Endothelial cell of umbilical vein (primary cell): ENCODE measurements at regions not wholly inside any gene's neighbourhood (a gene's known extent, or its start where the extent isn't known, plus 50 kb on each side); places are given as distances from the start of the nearest gene placed in this dataset.

Source experiments
- BruUV-seq: library from RNA; stranded (reverse); fragments of 400-500 nt; replicated peaks from 2 replicates; lab custom pipeline; 2021; lab: Mats Ljungman, UMichigan
- CTCF ChIA-PET: fragments of 300-600, 350-600 bp; sonication (Branson Sonifier 250); formaldehyde crosslinking; loops from one replicate; lab custom pipeline; 2021; ENCODE audit warnings: antibody characterized with exemption, inconsistent platforms; lab: Charles Lee
- POLR2A ChIA-PET: fragments of 300-600, 350-600 bp; sonication (Branson Sonifier 250); formaldehyde crosslinking; loops from one replicate; lab custom pipeline; 2021; ENCODE audit warnings: antibody characterized with exemption, inconsistent platforms; lab: Charles Lee
- DNase-seq: peaks from one replicate; pipeline ENCODE4 v3.0.0-alpha.2; 2011; ENCODE audit warnings: low read depth, low spot score
- FAIRE-seq: peaks from 2 replicates; lab custom pipeline; 2011; peaks lifted over from hg19 to GRCh38; lab: Jason Lieb, UNC
- H2AFZ ChIP-seq: 2 replicates; pipeline ENCODE4 v1.6.0; 2012; ENCODE audit warnings: low read depth, low read length, control low read depth, inconsistent platforms
- H3K27ac ChIP-seq: 2 replicates; pipeline ENCODE4 v1.5.1; 2011; ENCODE audit warnings: low read depth, mild to moderate bottlenecking, control low read depth, low read length, moderate library complexity; ENCODE audit not compliant: insufficient read depth
- H3K27me3 ChIP-seq, 2 experiments: 2 replicates each; pipeline versions ENCODE4 v1.6.0 to v1.6.1; 2011; ENCODE audit warnings: low read length in 2 of 2, mixed read lengths in 1 of 2; ENCODE audit not compliant: control insufficient read depth in 2 of 2, insufficient read depth in 2 of 2
- H3K36me3 ChIP-seq, 2 experiments: 2 replicates in 1 of 2; 3 replicates in 1 of 2; pipeline ENCODE4 v1.5.1; 2011; ENCODE audit warnings: low read length in 2 of 2, mild to moderate bottlenecking in 1 of 2, moderate library complexity in 1 of 2; ENCODE audit not compliant: control insufficient read depth in 2 of 2, insufficient read depth in 2 of 2; ENCODE audit errors: extremely low read depth in 1 of 2
- H3K4me1 ChIP-seq: 3 replicates; pipeline ENCODE4 v1.5.1; 2011; ENCODE audit warnings: mild to moderate bottlenecking, low read length; ENCODE audit not compliant: control insufficient read depth, insufficient read depth; ENCODE audit errors: extremely low read depth
- H3K4me2 ChIP-seq: 2 replicates; pipeline ENCODE4 v1.6.1; 2011; ENCODE audit warnings: low read length, control low read depth, mixed read lengths; ENCODE audit not compliant: insufficient read depth
- H3K4me3 ChIP-seq, 3 experiments: fragments of 200-600 bp in 1 of 3; sonication (generic), shearing (Covaris generic) in 1 of 3; replicated peaks in 1 of 3; 2 replicates each; pipeline ENCODE4 v1.5.1; 2011 to 2016; ENCODE audit warnings: control low read depth in 3 of 3, low read length in 3 of 3, mild to moderate bottlenecking in 2 of 3, inconsistent platforms in 1 of 3, low read depth in 1 of 3, moderate library complexity in 1 of 3; ENCODE audit not compliant: insufficient read depth in 1 of 3
- H3K79me2 ChIP-seq: 2 replicates; pipeline ENCODE4 v1.6.0; 2012; ENCODE audit warnings: low read length, inconsistent platforms; ENCODE audit not compliant: control insufficient read depth, insufficient read depth
- H3K9ac ChIP-seq: replicated peaks from 2 replicates; pipeline ENCODE3; 2011; ENCODE audit warnings: low read length, control low read depth; ENCODE audit not compliant: insufficient read depth; ENCODE audit errors: extremely low read depth
- H3K9me1 ChIP-seq: replicated peaks from 3 replicates; pipeline ENCODE4 v1.6.0; 2011; ENCODE audit warnings: mild to moderate bottlenecking, low read length; ENCODE audit not compliant: control insufficient read depth, insufficient read depth; ENCODE audit errors: extremely low read depth
- H3K9me3 ChIP-seq: replicated peaks from 2 replicates; pipeline ENCODE4 v1.5.1; 2012; ENCODE audit warnings: low read length, inconsistent platforms; ENCODE audit not compliant: control insufficient read depth, insufficient read depth
- H4K20me1 ChIP-seq: replicated peaks from 2 replicates; pipeline ENCODE3; 2011; ENCODE audit warnings: mild to moderate bottlenecking, low read length; ENCODE audit not compliant: control insufficient read depth, insufficient read depth; ENCODE audit errors: extremely low read depth
- CTCF ChIP-seq, 2 donors: IDR thresholded peaks; 1 replicate in 1 of 2; 2 replicates in 1 of 2; pipeline ENCODE4 v1.5.1; 2011; ENCODE audit warnings: low read length in 2 of 2, mild to moderate bottlenecking in 2 of 2, moderate library complexity in 2 of 2, control low read depth in 1 of 2, inconsistent platforms in 1 of 2, low read depth in 1 of 2; ENCODE audit not compliant: insufficient read depth in 1 of 2; ENCODE audit errors: extremely low read depth in 1 of 2
- EZH2 ChIP-seq: IDR thresholded peaks from 2 replicates; pipeline ENCODE4 v1.6.1; 2012; ENCODE audit warnings: borderline replicate concordance, low read depth, mild to moderate bottlenecking, moderate library complexity, low read length, inconsistent platforms; ENCODE audit not compliant: severe bottlenecking
- FOS ChIP-seq: IDR thresholded peaks from 2 replicates; pipeline ENCODE4 v1.6.1; 2011; ENCODE audit warnings: mild to moderate bottlenecking, low read length, moderate library complexity, borderline replicate concordance; ENCODE audit not compliant: insufficient read depth
- GATA2 ChIP-seq: IDR thresholded peaks from 2 replicates; pipeline ENCODE4 v1.7.0; 2011; ENCODE audit warnings: low read depth, mild to moderate bottlenecking, moderate library complexity, mixed read lengths, low read length; ENCODE audit not compliant: insufficient read length, insufficient read depth
- JUN ChIP-seq: IDR thresholded peaks from 2 replicates; pipeline ENCODE4 v1.6.1; 2011; ENCODE audit warnings: borderline replicate concordance, low read depth; ENCODE audit not compliant: insufficient read length, insufficient read depth
- MAX ChIP-seq: IDR thresholded peaks from 2 replicates; pipeline ENCODE4 v1.6.1; 2011; ENCODE audit not compliant: insufficient read depth, insufficient read length
- MYC ChIP-seq: IDR thresholded peaks from one replicate; pipeline ENCODE4 v1.6.1; 2011; ENCODE audit warnings: mild to moderate bottlenecking, low read depth, low read length
- POLR2A ChIP-seq: IDR thresholded peaks from 2 replicates; pipeline ENCODE4 v1.6.1; 2012; ENCODE audit warnings: low read depth, mild to moderate bottlenecking, control low read depth, low read length
- POLR2AphosphoS5 ChIP-seq: IDR thresholded peaks from 2 replicates; pipeline ENCODE4 v1.6.1; 2012; ENCODE audit warnings: low read depth, mild to moderate bottlenecking, control low read depth, low read length, moderate library complexity; ENCODE audit not compliant: insufficient read depth
- dilution Hi-C: fragments of 300-500 bp; cut with MboI; formaldehyde crosslinking; loops from one replicate; pipeline ENCODE4 v1.15.0; 2019; ENCODE audit warnings: low sequenced_read_pairs; ENCODE audit not compliant: extremely low pct_ligation_motif_present
- intact Hi-C: fragments of 100-400 bp; cut with micrococcal nuclease; formaldehyde crosslinking; loops from one replicate; pipeline ENCODE4 v1.10.0; 2022

GRCh38 chr1:233485809-233486398, 128.0 kb upstream of the KCNK1 start:
- no peak for TF ChIP-seq GATA2
- no peak for TF ChIP-seq POLR2AphosphoS5
- TF ChIP-seq JUN = no peak
- TF ChIP-seq FOS = no peak
- TF ChIP-seq CTCF (IDR thresholded peaks at IDR 0.05; ENCODE audit: extremely low read depth in 1 of 2, insufficient read depth in 1 of 2, low read depth in 1 of 2, low read length in 2 of 2) = no peak
- no peak for TF ChIP-seq EZH2
- no peak for TF ChIP-seq POLR2A
- TF ChIP-seq MAX = no peak
- no peak for TF ChIP-seq MYC
- no peak overlapping the region for H3K4me2 ChIP-seq
- H3K27me3 ChIP-seq = no peaks in the 10 kb centered on the region
- no peak overlapping the region for H2AFZ ChIP-seq
- POLR2A ChIA-PET = no interaction called here
- DNase-seq (no peak), FAIRE-seq (no peak)
- no peaks in the 10 kb centered on the region for H3K79me2 ChIP-seq
- no TSS peak for BruUV-seq
- no peaks in the 10 kb centered on the region for H3K36me3 ChIP-seq
- intact Hi-C loops (no loop called here), dilution Hi-C loops (no loop called here)
- no peak overlapping the region for H3K9ac ChIP-seq
- H3K4me3 ChIP-seq = no peak overlapping the region
- CTCF ChIA-PET = no interaction called here
- no peak overlapping the region for H3K27ac ChIP-seq
- H4K20me1 ChIP-seq = no peaks in the 10 kb centered on the region
- no peaks in the 10 kb centered on the region for H3K9me3 ChIP-seq
- H3K4me1 ChIP-seq = no peaks in the 10 kb centered on the region
- H3K9me1 ChIP-seq = no peaks in the 10 kb centered on the region
